Right kidney (tissue), 1 donor: ENCODE measurements at regions not wholly inside any gene's neighbourhood (a gene's known extent, or its start where the extent isn't known, plus 50 kb on each side); places are given as distances from the start of the nearest gene placed in this dataset.
A peak's percentile ranks its signal among the peaks of the same experiment; 100 is the strongest.

Source experiments
- DNase-seq: peaks from one replicate; pipeline ENCODE4 v3.0.0-alpha.2; 2016

DNA sequence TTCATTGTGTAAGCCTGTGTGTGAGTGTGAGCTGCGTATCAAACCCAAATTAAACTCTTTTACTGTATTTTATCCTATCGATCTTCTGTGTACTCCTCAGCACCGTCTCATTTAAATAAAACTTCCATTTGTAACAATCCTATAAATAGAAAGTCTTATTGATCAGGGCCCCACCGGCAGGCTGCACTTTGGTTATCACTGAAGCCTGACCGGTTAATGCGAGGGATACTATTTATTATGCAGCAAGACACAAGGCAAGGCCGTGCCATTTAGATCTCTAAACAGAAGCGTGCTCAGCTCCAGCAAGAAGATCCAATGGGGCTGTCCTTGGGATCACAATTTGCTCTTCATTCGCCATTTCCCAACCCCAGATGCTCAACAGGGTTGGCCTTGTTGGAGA, 252.6 kb upstream of the TSHZ3 start:
- DNase-seq, result no peak

DNA sequence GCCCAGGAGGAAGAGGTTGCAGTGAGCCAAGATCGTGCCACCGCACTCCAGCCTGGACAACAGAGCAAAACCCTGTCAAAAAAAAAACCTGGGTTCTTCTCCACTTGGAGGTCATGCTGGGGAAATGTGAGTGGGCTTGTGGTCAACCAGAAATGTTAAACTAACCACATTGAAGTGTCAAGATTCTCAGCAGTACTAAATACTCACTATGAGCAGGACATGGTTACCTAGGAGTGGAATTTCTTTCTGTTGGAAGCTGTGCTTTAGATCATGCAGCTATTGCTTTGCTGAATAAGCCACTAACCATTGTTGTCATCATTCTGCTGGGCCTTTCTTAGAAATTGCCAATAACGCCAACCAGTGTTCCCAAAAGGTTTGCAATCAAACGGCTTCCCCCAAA, 253.3 kb upstream of the TSHZ3 start:
- DNase-seq, result no peak

DNA sequence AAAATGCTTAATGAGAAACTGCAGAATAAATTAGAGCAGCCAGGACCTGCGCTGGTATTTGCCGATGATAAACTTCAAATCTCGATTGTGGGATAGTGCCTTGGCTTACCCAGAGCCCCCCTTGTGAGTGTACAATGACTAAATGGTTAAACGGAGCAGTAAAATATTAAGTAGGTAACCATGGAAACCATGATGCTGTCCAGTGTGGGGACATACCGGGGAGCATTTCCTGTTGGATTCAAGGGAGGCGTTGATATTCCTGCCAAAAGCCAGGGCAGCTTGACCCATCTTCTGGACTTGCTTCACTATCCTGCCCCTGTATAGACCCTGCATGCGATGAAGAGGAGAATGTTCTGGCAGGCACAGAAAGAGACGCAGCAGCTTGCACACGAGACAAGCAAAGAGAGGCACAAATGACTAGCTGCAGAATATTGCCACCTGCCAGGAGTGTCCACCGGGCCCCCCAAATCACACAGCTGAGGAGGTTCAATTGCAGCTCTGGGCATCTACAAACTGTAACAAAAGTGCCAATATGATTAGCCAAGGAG, 255.3 kb upstream of the TSHZ3 start:
- DNase-seq, result no peak

DNA sequence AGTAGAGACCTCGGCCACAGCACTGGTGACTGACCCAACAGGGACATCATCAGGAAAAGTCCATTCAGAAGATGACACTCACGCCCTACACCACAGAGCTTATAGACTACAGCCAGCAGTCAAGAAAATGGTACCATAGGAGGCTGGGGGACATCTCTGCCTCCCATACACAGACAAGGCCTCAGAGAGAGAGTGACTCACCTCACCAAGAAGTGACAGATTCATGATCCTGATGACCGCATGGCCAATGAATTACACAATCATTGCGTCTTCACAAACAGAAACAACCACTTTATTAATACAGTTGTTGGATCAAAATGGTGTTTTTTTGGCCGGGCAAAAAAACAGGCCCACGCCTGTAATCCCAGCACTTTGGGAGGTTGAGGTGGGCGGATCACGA, 260.8 kb upstream of the TSHZ3 start:
- DNase-seq, result no peak

DNA sequence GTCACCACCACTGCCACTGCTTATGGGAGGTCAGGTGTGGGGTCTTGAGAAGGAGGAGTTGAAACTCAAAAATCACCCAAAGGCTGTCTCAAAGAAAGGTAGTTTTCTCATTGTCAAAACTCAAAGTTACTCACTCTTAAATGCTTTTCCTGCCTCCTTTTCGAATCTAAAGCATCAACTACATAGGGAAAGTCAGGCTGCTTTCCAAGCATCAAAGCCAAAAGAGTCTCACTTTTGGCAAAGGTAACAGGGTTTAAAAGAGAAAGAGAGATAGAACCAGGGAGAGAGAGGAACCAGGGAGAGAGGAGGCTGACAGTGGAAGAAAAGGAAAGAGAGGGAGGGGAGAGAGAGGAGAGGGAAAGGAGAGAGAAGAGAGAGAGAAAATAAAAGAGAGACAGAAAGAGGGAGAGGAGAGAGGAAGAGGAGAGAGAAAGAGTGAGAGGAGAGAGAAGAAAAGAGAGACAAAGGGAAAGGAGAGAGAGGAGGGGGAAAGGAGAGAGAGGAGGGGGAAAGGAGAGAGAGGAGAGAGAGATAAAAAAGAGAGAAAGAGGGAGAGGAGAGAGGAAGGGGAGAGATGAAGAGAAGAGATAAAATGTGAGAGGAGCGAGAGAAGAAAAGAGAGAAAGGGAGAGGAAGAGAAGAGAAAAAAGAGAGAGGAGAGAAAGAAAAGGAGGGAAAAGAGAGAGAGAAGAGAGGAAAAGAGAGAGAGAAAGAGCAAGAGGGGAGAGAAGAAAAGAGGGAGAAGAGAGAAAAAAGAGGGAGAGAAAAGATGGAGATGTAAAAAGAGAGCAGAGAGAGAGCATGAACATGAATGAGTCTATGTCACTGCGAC, 262.0 kb upstream of the TSHZ3 start:
- no peak for DNase-seq

DNA sequence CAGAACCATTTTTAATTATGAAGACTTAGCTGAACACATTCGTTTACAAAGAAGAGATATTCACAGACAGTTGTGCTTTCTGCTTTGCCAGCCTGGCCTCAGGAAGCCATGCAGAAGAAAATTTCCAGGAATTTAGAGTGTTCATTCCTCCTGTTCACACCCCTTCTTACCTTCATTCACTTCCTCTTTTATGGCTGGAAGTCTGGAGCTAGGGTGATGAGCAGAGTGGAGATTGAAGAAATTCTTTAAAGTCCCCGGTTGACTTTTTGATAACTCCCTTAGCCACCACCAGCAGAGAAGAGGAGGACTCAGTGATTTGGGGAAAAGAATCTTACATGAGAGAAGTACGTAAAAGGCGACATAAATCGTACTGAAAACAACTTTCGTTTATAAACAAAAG, 263.6 kb upstream of the TSHZ3 start:
- DNase-seq, result no peak

DNA sequence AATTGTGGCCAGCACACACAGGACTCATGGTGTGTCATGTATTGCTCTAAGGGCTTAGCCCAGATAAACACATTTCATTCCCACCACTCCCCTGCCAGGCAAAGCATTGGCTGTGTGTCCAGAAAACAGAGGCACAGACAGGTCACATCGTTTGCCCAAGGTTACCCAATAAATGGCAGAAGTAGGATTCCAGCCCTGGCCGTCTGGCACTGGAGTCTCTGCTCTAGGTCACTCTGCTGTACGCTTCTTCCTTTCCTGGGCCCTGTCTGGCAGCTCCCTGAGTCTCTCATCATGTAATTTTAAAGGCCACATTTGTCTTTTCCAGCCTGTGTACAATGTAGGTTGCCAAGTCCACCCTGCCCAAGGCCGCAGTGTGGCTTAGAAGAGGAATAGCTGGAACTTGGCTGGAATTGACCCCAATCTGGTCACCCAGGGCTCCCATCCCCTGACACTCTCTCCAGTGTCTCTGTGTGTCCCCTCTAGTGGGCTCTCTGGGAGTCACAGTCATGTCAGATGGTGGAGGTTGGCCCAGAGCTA, 264.5 kb upstream of the TSHZ3 start:
- DNase-seq, result no peak

DNA sequence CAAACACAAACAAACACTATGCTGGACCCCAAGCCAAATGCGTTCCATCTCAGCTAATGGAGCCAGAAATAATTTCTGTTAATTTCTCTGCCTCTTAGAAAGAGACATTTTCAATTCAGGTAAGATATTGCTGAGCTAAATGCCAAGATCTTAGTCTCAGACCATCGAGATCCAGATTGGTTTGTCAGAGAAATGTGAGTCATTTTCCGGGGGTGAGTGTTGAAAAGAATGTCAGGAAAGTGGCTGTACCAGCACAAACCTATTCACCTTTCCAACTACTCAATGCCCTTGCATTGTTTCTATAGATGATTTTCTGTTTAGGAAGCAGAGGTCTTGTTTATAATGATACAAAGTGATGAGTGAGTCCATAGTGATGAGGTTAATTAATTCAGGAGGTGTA, 266.8 kb upstream of the TSHZ3 start:
- DNase-seq, result no peak

DNA sequence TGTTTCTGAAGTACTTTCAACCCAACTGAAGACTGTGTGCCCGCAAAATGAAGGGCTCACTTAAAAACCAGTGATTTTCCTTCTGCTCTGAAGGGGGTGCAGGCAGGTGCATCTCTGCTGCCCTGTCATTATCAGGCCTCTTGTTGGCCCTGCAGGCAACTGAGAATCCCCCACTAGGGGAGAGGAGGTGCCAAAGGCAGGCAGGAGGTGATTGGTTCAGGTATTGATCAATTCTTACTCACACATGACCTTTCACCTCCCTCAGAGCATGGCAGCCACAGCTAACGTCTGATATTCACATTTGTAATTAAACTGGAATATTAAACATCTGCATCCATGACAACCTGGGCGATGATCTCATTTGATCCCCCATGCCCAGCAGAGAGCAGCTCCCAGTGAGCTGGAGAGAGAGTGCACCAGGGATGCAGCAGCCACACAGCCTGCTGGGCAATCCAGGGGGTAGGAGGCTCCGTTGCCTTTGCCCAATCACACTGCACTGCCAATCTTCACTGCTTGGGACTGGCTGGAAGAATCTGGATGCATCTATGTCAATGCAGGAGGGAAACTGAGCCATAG, 267.9 kb upstream of the TSHZ3 start:
- DNase-seq, result no peak

DNA sequence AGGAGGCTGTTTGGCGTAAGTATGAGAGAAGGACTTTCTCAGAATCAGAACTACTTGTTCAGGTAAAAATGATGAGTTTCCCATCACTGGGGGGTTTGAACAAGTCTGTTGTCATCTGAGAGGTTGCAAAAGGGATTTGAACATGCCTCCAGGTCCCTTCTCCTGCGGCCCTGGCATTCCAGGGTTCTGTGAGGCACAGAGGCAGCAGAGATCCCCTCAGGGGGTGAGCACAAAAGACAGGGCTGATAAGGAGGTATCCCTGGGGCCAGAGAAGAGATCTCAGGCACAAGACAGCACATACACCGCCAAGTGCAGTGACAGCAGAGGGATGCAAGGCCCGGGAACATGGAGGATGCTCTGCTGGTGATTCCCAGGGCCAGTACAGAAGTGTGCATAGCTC, 275.8 kb upstream of the TSHZ3 start:
- DNase-seq, result no peak

DNA sequence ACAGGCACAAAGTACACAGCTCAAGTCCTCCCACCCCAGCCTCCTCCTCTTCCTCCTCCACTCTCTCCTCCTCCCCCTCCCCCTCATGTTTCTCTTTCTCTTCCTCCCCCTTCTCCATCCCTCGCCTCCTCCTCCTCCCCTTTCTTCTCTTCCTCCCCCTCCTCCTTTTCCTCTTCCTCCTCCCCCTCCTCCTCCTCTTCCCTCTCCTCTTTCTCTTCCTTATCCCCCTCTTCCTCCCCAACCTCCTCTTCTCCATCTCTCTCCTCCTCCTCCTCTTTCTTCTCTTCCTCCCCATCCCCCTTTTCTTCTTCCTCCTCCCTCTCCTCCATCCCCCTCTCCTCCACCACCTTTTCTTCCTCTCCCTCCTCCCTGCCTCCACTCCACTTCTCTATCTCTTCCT, 276.3 kb upstream of the TSHZ3 start:
- DNase-seq, result no peak

DNA sequence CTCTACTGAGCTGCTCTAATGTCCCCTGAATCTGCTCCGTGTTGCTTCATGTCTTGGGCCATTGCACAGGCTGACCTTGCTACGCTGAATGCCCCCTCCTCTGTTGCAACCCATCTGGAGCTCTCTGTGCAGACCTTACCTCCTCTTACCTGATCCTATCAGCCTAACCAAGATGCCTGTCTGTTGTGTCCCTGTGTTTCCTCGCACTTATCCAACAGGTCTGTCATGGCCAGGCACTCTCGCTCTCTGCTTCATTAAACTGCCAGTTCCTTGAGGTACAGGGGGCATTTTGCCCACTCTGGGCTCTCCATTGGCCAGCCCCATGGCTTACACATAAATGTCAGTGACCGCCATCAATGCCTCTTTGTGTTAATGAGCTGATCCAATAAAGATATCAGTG, 277.7 kb upstream of the TSHZ3 start:
- DNase-seq, result no peak

DNA sequence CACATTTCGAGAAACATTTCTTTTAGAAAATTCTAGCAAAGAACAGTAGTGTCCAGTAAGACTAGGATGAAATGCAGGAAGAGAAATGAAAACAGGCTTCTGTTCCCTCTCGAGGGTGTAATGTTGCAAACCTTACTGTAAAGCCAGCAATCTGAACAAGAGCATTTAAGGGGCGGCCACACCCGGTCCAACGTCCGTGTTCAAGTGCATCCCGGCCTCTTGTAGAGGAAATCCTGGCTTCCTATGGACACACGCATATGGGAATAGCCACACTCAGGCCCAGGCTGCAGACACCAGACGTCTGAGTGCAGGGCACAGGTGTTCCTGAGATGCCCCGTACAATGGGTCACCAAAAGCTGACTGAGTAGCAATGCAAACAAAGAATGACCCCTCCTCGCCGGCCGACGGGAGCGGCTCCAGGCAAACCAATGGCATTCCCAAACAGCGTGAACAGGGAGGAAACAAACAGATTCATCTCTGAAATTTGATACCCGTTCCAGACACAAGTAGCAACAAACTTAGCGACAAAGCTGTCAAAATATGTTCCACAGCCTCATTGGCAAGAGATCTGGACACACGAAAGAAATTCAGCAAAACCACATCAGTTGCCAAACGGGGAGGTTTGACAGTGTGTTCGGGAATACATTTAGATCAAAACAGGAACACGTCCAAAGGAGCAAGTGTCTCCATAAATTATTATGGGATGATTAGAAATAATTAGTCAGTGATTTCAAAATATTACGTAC, 278.6 kb upstream of the TSHZ3 start:
- peak; percentile 14 for DNase-seq

DNA sequence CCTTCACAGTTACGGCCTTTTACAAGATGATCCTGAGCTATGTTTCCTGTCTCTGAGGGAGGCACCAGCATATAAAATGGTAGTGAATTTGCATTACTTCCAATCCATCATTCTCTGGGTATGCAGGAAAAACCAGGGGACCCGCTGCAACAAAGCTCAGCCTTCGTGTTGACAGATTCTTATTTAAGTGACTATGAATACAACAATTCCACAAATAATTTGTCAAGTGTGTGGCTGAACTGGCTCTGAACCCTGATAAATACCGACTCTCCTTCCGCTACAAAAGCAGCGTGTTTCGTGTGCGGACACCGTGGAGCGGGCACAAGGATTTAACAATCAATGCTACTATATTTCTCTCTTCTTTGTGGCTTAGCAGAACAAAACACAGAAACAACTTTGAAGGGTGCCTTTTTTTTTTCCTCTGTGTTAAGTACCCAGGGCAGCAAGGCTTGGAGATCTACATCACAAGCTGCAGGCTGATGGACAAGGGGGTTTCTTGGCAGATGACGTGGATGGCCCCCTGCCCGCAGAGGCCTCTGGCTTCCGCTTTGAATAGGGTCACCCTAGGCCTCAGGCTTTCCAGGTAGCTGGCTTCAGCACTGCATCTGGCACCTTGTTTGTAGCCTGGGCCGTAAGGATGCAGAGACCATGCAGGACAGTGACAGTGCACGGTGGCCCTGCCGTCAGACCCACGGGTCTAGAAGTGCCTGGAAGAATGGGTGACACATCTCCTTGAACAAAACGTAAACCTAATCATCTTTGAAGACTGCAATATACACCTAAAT, 280.5 kb upstream of the TSHZ3 start:
- DNase-seq, result no peak

DNA sequence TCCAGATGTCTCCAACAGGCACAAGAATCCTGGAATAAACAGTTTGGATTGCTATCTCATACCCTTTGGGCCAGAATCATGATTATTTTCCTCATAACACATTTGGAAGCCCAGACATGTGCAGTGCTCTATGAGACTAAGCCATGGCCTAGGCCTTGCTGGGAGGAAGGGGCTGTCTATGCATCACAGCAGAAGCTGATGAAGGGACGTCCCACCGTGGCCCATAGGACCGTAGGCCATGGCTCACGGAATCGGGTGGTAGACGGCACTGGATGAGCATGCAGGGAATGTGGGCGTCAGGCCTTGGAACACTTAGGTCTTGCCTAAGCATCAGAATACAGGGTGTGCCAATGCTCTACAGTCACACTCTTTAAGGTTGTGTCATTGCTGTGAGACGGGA, 283.8 kb upstream of the TSHZ3 start:
- DNase-seq, result no peak

DNA sequence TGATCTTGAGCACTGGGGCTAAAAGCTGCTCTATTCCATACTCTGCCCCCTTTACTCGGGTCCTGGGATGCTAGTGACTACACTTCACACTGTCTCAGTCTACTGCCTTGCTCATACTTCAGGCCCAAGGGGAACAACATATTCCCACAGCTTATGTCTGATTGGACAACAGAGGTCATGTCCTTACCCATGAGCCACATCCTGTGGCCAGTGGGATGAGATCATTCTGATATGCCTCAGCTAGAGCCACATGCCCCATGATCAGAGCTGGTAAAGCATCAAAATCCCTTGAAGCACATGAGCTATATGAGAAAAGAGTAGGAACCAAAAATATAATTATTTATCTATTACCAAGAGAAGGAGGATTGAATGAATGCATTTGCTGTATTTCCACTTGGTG, 290.1 kb upstream of the TSHZ3 start:
- DNase-seq, result no peak

DNA sequence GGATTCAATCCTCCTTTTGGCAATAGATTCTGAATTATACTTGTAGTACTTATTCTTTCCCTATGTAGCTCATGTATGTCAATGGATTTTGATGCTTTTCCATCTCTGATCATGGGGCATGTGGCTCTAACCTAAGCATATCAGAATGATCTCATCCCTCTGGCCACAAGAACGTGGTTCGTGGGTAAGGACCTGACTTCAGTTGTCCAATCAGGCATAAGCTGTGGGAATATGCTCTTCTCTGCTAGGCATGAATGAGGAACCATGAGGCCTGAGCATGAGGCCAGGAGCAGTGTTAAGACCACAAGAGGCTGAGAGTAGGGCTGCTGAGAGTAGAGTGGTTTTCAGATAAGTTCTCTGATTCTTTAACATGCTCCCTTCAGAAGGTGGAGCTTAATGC, 292.4 kb upstream of the TSHZ3 start:
- DNase-seq, result no peak

DNA sequence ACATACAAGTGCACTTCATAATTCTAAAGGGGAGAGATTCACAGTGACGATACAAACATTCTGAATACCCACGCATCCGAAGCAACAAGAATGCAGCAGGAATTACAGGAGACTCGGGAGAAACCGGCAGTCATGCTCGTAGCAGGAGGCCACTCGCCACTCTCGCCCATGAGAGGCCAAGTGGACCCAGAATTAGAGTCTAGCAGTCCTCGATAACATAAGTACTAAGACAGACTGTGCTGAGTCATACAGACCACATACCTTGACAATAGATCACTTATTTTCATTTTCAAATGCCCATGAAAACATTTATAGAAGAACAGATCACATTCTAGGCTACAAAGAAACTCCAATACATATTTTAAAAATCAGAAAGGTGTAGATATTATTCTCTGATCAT, 299.1 kb upstream of the TSHZ3 start:
- DNase-seq, result no peak

DNA sequence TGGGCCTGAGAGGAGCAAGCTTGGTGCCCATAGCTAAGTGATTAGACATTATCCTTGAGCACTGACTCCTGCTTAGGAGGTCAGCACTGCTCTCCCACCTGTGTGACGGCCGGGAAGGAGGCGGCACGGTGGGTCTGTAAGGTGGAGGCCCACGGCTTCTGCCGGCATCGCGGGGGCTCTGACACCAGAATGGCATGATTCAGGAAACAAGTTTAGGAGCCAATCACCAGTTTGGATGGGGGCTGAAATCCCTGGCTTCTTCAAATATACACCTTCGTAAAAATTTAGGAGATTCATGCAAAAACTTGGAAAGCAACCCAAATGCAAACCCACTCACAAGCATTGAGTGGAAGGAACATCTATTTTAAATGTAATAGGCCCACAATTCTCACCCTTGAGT, 307.3 kb upstream of the TSHZ3 start:
- DNase-seq, result no peak

DNA sequence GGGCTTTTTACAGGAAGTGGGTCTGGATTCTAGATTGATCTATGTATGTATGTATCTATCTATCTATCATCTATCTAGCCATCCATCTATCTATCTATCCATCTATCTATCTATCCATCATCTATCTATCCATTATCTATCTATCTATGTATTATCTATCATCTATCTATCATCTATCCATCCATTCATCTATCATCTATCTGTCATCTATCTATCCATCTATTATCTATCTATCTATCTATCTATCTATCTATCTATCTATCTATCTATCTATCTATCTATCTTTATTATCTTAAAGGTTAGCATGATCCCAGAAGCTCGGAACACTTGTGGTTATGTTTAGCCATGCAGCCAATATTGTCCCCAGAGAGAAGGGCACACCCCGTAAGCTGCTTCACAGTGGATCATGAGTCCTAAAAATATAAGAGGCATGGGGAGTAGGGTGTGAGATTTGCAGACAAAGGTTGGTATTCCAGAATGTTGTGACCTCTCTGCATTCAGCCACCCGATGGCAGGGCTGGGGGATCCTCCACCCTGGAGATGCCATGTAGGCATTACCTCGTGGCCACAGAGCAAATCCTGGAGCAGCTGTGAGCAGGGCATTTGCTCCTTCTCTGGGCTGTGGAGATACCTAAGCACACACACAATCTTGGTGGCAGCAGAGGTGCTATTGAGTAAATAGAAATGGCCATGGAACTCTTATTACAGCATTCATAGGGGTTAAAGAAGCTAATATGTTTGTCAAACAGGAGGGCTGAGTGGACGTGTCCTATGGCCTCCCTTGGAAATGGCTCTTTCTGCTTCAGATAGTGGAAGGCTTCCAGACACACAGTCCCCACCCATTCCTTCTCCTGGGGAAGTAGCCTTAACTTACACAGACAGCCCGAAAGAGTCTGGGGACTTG, 310.0 kb upstream of the TSHZ3 start:
- DNase-seq, result no peak

DNA sequence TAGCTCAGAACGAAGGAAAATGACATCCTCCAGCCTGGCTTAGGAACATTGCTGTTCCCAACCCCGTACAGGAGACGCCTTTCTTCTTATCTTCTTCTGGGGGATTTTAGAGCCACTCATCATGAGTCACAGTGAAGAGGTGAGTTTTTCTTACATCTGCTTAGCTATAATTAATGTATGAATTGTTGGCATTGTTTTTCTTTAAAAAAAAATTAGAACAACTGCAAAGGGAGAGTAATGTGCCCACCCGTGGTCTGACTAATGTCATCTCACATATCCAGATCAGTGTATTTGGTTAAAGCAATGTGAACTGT, 310.6 kb upstream of the TSHZ3 start:
- no peak for DNase-seq
